Nephron (organoid): ENCODE measurements at regions not wholly inside any gene's neighbourhood (a gene's known extent, or its start where the extent isn't known, plus 50 kb on each side); places are given as distances from the start of the nearest gene placed in this dataset.

Experiments used
- H3K27ac Mint-ChIP-seq, 3 experiments: 2 replicates each; pipeline ENCODE4 v1.8.0; 2020; ENCODE audit warnings: mixed read lengths in 3 of 3, mild to moderate bottlenecking in 2 of 3, moderate library complexity in 1 of 3
- H3K27me3 Mint-ChIP-seq: 2 replicates; pipeline ENCODE4 v1.8.0; 2021; ENCODE audit warnings: low read depth, mild to moderate bottlenecking, moderate library complexity, mixed read lengths
- H3K36me3 Mint-ChIP-seq: 2 replicates; pipeline ENCODE4 v1.8.0; 2020; ENCODE audit warnings: low read depth, mixed read lengths
- H3K4me1 Mint-ChIP-seq: 2 replicates; pipeline ENCODE4 v1.8.0; 2020; ENCODE audit warnings: mixed read lengths
- H3K4me3 Mint-ChIP-seq, 3 experiments: 2 replicates each; pipeline ENCODE4 v1.8.0; 2020; ENCODE audit warnings: mild to moderate bottlenecking in 3 of 3, mixed read lengths in 3 of 3, moderate library complexity in 2 of 3
- H3K9me3 Mint-ChIP-seq: 2 replicates; pipeline ENCODE4 v1.8.0; 2020; ENCODE audit warnings: mixed read lengths
- TF ChIP-seq, protein P1 (sequence below), 3 experiments: fragments of 200-600 bp; sonication (generic); IDR thresholded peaks; one replicate each; pipeline ENCODE4 v1.5.0; 2021; ENCODE audit warnings: antibody characterized with exemption in 3 of 3; ENCODE audit not compliant: unreplicated experiment in 3 of 3

DNA sequence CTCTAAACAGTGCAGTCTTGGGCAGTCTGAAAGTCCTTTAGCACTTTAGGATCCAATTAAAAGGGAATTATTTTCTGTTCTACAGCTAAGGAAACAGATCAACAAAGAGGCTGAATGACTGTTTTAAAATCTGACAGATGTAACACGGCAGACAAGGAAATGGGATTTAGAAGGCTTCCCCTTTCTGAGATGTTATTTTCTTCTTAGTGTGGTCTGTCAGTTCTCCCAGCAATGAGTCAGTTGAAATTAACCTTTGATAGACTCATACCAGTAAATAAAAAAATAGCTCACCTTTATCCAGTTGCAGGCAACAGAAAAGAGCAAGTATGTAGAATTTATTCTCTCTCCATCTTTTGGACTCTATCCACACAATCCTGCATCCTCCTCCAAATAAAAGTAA, 98.1 kb downstream of the NEDD1 start:
- Mint-ChIP-seq H3K36me3 (no peaks in the 10 kb centered on the region), H3K27ac (no peak overlapping the region), H3K4me3 (no peak overlapping the region), H3K4me1 (no peaks in the 10 kb centered on the region), H3K9me3 (no peaks in the 10 kb centered on the region), H3K27me3 (no peaks in the 10 kb centered on the region)
- TF ChIP-seq, protein P1, sequence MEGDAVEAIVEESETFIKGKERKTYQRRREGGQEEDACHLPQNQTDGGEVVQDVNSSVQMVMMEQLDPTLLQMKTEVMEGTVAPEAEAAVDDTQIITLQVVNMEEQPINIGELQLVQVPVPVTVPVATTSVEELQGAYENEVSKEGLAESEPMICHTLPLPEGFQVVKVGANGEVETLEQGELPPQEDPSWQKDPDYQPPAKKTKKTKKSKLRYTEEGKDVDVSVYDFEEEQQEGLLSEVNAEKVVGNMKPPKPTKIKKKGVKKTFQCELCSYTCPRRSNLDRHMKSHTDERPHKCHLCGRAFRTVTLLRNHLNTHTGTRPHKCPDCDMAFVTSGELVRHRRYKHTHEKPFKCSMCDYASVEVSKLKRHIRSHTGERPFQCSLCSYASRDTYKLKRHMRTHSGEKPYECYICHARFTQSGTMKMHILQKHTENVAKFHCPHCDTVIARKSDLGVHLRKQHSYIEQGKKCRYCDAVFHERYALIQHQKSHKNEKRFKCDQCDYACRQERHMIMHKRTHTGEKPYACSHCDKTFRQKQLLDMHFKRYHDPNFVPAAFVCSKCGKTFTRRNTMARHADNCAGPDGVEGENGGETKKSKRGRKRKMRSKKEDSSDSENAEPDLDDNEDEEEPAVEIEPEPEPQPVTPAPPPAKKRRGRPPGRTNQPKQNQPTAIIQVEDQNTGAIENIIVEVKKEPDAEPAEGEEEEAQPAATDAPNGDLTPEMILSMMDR (IDR thresholded peaks at IDR 0.05; ENCODE audit: unreplicated experiment in 3 of 3) = no peak

DNA sequence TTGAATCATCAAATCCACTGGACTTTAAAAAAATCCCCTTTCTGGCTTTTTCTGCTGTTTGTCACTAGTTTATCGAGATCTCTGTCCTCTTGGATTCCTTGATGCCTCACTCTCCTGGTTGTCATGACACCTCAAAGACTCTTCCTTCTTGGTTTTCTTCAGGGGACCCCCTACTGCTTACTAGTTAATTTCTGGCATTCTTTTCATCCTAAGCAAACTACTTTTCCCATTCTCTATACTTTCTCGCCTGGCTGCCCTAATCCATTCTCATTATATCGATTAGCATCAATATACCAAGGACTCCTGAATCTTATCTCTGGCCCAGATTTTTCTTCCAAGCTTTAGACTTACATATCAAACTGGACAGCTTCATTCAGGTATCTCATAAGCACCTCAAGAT, 98.6 kb downstream of the NEDD1 start:
- Mint-ChIP-seq H3K27ac (no peak overlapping the region), H3K27me3 (no peaks in the 10 kb centered on the region), H3K36me3 (no peaks in the 10 kb centered on the region), H3K4me3 (no peak overlapping the region), H3K9me3 (no peaks in the 10 kb centered on the region), H3K4me1 (no peaks in the 10 kb centered on the region)
- TF ChIP-seq, protein P1 (IDR thresholded peaks at IDR 0.05; ENCODE audit: unreplicated experiment in 3 of 3) = no peak

DNA sequence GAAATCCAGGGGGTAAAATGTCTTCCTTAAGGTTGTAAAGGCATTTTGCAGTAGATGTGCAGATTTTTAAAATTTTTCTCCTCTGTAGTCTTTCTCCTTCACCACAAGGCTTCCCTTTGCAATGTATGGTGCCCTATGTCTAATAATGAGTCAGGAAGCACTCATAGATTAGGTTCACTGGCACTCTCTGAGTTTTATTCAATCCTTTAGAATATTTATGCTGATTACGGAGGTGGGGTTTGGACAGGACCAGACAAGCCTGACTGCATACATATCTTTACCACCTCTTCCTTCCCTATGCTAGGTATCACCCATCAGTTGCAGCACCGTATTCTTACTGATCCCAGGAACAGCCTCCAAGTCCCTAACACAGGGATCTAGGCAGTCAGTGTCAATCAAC, 99.5 kb downstream of the NEDD1 start:
- H3K27ac Mint-ChIP-seq = no peak overlapping the region
- H3K27me3 Mint-ChIP-seq = no peaks in the 10 kb centered on the region

DNA sequence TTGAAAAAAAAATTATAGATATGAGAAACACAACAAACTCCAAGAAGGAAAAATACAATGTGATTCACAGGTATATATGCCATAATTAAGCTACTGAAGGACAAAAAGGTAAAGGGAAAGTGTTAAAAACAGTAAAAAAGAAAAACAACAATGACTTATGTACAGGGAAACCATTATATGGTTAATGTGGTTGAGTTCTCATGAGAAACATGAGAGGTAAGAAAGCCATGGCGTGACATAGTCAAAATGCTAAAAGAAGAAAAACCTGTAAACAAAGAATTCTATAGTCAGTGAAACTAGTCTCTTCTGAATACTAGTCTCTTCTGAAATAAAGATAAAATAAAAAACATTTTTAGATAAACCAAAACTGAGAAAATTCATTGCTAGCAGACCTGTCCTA, 109.1 kb downstream of the NEDD1 start:
- no peaks in the 10 kb centered on the region for H3K4me1 Mint-ChIP-seq
- peaks cover 21% of the 10 kb centered on the region for H3K9me3 Mint-ChIP-seq
- no peak overlapping the region for H3K27ac Mint-ChIP-seq
- no peaks in the 10 kb centered on the region for H3K27me3 Mint-ChIP-seq
- no peak overlapping the region for H3K4me3 Mint-ChIP-seq
- no peaks in the 10 kb centered on the region for H3K36me3 Mint-ChIP-seq
- TF ChIP-seq, protein P1 (IDR thresholded peaks at IDR 0.05; ENCODE audit: unreplicated experiment in 3 of 3) = no peak

More for the DNA sequence above, 99.5 kb downstream of the NEDD1 start:
- TF ChIP-seq, protein P1 (IDR thresholded peaks at IDR 0.05; ENCODE audit: unreplicated experiment in 3 of 3) = no peak
- Mint-ChIP-seq H3K4me3 (no peak overlapping the region), H3K4me1 (no peaks in the 10 kb centered on the region), H3K9me3 (peaks cover 4% of the 10 kb centered on the region), H3K36me3 (no peaks in the 10 kb centered on the region)

DNA sequence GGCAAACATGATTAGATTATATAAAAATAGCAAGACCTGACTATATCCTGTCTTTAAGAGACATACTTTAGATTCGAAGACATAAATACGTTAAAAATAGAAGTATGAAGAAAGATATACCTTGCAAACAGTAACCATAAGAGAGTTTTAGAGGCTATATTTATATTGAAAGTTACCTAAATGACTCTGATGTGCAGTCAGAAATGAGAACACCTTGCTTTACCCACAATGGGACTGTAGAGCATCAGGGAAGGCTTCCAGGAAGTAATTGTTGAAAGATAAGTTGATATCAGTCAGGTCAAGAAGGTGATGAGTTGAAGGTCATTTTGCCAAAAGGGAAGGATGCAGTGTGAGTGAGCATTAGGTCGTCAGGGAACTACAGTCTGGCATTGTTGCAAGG, 110.2 kb downstream of the NEDD1 start:
- Mint-ChIP-seq H3K27me3 (no peaks in the 10 kb centered on the region), H3K4me1 (no peaks in the 10 kb centered on the region)

More for the DNA sequence above, 110.2 kb downstream of the NEDD1 start:
- TF ChIP-seq, protein P1 (IDR thresholded peaks at IDR 0.05; ENCODE audit: unreplicated experiment in 3 of 3) = no peak
- Mint-ChIP-seq H3K36me3 (no peaks in the 10 kb centered on the region), H3K9me3 (peaks cover 19% of the 10 kb centered on the region), H3K4me3 (no peak overlapping the region), H3K27ac (no peak overlapping the region)
